Parathyroid adenoma (tissue), 2 donors: ENCODE measurements at regions not wholly inside any gene's neighbourhood (a gene's known extent, or its start where the extent isn't known, plus 50 kb on each side); places are given as distances from the start of the nearest gene placed in this dataset.

Experiments used
- H2AFZ ChIP-seq: fragments of 300-600 bp; sonication (generic); one replicate; pipeline ENCODE4 v1.7.0; 2017; ENCODE audit warnings: antibody characterized with exemption, mild to moderate bottlenecking
- H3K27ac ChIP-seq: fragments of 300-600 bp; sonication (generic); one replicate; pipeline ENCODE4 v1.7.0; 2017
- H3K27me3 ChIP-seq: fragments of 300-600 bp; sonication (generic); one replicate; pipeline ENCODE4 v1.7.0; 2017; ENCODE audit warnings: low read length; ENCODE audit not compliant: control insufficient read depth, insufficient read depth
- H3K36me3 ChIP-seq: fragments of 300-600 bp; sonication (generic); one replicate; pipeline ENCODE4 v1.7.0; 2017; ENCODE audit warnings: low read length; ENCODE audit not compliant: control insufficient read depth, insufficient read depth
- H3K4me1 ChIP-seq: fragments of 300-600 bp; sonication (generic); one replicate; pipeline ENCODE4 v1.7.0; 2017; ENCODE audit warnings: control low read depth
- H3K4me2 ChIP-seq: fragments of 300-600 bp; sonication (generic); one replicate; pipeline ENCODE4 v1.7.0; 2017; ENCODE audit warnings: low read length
- H3K4me3 ChIP-seq: fragments of 300-600 bp; sonication (generic); one replicate; pipeline ENCODE4 v1.7.0; 2017; ENCODE audit warnings: low read depth, low read length
- H3K79me2 ChIP-seq: fragments of 300-600 bp; sonication (generic); one replicate; pipeline ENCODE4 v1.7.0; 2017; ENCODE audit warnings: control low read depth
- H3K9ac ChIP-seq: fragments of 300-600 bp; sonication (generic); one replicate; pipeline ENCODE4 v1.7.0; 2017; ENCODE audit warnings: mild to moderate bottlenecking
- H3K9me3 ChIP-seq: fragments of 300-600 bp; sonication (generic); one replicate; pipeline ENCODE4 v1.7.0; 2017; ENCODE audit warnings: low read length; ENCODE audit not compliant: control insufficient read depth
- TF ChIP-seq, protein P1 (sequence below): fragments of 300-600 bp; sonication (generic); IDR thresholded peaks from one replicate; pipeline ENCODE4 v1.7.0; 2017; ENCODE audit warnings: antibody characterized with exemption, mild to moderate bottlenecking
- donor health status: primary hyperparathyroidism.

DNA sequence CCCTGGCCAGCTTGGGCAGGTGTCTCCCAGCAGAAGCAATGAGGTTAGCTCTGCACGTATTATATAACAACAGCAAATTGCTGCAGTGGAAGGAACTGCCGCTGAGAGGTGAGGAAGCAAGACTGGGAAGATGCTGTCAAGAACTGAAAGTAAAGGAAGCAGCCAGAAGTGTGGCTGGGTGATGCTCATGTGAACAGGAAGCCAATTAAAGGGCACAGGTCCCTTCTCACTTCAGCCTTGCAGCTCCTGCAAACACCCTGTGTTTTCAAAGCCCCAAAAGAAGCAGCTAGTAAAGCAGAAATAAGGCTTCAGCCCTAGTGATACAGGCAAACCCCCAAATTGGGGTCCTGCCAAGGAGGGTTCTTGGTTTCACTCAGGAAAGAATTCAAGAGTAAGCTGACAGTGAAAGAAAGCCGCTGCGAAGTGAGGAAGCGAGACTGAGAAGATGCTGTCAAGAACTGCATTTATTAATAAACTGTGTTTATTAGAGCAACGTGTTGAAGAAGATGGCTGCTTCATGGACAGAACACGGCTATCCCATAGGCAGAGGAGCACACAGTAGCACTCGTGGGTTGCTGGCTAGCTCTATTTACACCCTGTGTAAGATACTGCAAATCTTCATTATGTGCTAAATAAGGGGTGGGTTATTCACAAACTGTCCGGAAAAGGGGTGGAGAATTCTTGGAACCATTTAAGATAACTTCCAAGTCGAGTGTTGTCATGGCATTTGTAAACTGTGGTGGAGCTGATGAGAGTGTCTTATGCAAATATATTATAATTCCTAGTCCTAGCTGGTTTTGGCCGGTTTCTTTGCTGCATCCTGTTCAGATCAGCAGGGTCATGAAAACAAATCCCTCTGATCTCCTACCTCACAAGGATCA is 152.2 kb downstream of the LINC00237 start:
- no peaks in the 10 kb centered on the region for H3K4me1 ChIP-seq
- no peak overlapping the region for H2AFZ ChIP-seq
- H3K9me3 ChIP-seq: no peaks in the 10 kb centered on the region
- H3K27ac ChIP-seq: no peak overlapping the region
- H3K79me2 ChIP-seq: no peaks in the 10 kb centered on the region
- H3K9ac ChIP-seq: no peak overlapping the region
- H3K4me3 ChIP-seq: no peak overlapping the region
- no peaks in the 10 kb centered on the region for H3K36me3 ChIP-seq
- TF ChIP-seq, protein P1, sequence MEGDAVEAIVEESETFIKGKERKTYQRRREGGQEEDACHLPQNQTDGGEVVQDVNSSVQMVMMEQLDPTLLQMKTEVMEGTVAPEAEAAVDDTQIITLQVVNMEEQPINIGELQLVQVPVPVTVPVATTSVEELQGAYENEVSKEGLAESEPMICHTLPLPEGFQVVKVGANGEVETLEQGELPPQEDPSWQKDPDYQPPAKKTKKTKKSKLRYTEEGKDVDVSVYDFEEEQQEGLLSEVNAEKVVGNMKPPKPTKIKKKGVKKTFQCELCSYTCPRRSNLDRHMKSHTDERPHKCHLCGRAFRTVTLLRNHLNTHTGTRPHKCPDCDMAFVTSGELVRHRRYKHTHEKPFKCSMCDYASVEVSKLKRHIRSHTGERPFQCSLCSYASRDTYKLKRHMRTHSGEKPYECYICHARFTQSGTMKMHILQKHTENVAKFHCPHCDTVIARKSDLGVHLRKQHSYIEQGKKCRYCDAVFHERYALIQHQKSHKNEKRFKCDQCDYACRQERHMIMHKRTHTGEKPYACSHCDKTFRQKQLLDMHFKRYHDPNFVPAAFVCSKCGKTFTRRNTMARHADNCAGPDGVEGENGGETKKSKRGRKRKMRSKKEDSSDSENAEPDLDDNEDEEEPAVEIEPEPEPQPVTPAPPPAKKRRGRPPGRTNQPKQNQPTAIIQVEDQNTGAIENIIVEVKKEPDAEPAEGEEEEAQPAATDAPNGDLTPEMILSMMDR: no peak
- no peaks in the 10 kb centered on the region for H3K27me3 ChIP-seq
- no peak overlapping the region for H3K4me2 ChIP-seq

GRCh38 chr20:20950620-20951019 is 155.5 kb downstream of the LINC00237 start:
- H3K4me1 ChIP-seq: no peaks in the 10 kb centered on the region
- no peak overlapping the region for H3K27ac ChIP-seq
- H3K9ac ChIP-seq: no peak overlapping the region
- no peak overlapping the region for H3K4me2 ChIP-seq
- no peak overlapping the region for H2AFZ ChIP-seq
- no peaks in the 10 kb centered on the region for H3K27me3 ChIP-seq
- H3K4me3 ChIP-seq: no peak overlapping the region
- H3K79me2 ChIP-seq: no peaks in the 10 kb centered on the region
- TF ChIP-seq, protein P1: no peak
- no peaks in the 10 kb centered on the region for H3K36me3 ChIP-seq
- H3K9me3 ChIP-seq: no peaks in the 10 kb centered on the region

- TF ChIP-seq, protein P1: no peak
Observed at GRCh38 chr20:20946122-20946759, 159.9 kb downstream of the LINC00237 start.

GRCh38 chr20:20941468-20941889 is 164.7 kb downstream of the LINC00237 start:
- TF ChIP-seq, protein P1: no peak
- no peak overlapping the region for H3K9ac ChIP-seq
- H3K79me2 ChIP-seq: no peaks in the 10 kb centered on the region
- H3K27me3 ChIP-seq: no peaks in the 10 kb centered on the region
- H3K9me3 ChIP-seq: no peaks in the 10 kb centered on the region
- H3K4me1 ChIP-seq: no peaks in the 10 kb centered on the region
- H3K4me3 ChIP-seq: no peak overlapping the region
- no peak overlapping the region for H3K4me2 ChIP-seq
- H2AFZ ChIP-seq: no peak overlapping the region
- no peaks in the 10 kb centered on the region for H3K36me3 ChIP-seq
- H3K27ac ChIP-seq: no peak overlapping the region

More at GRCh38 chr20:20946122-20946759, 159.9 kb downstream of the LINC00237 start:
- no peak overlapping the region for H3K27ac ChIP-seq
- H3K9ac ChIP-seq: no peak overlapping the region
- H2AFZ ChIP-seq: no peak overlapping the region
- no peak overlapping the region for H3K4me3 ChIP-seq
- H3K79me2 ChIP-seq: no peaks in the 10 kb centered on the region
- H3K36me3 ChIP-seq: no peaks in the 10 kb centered on the region
- H3K4me2 ChIP-seq: no peak overlapping the region
- H3K4me1 ChIP-seq: no peaks in the 10 kb centered on the region
- H3K27me3 ChIP-seq: no peaks in the 10 kb centered on the region
- no peaks in the 10 kb centered on the region for H3K9me3 ChIP-seq
